H1 (cell line): ENCODE measurements at regions not wholly inside any gene's neighbourhood (a gene's known extent, or its start where the extent isn't known, plus 50 kb on each side); places are given as distances from the start of the nearest gene placed in this dataset.

Experiments used
- CTCF ChIA-PET: fragments of 300-600 bp; sonication (Branson Sonifier 250); formaldehyde crosslinking; loops from one replicate; lab custom pipeline; 2021; ENCODE audit not compliant: partially characterized antibody; lab: Charles Lee
- POLR2A ChIA-PET: fragments of 300-600 bp; sonication (Branson Sonifier 250); formaldehyde crosslinking; loops from one replicate; lab custom pipeline; 2021; ENCODE audit warnings: inconsistent platforms; ENCODE audit not compliant: partially characterized antibody; lab: Charles Lee
- DNase-seq, 2 experiments: peaks; one replicate each; pipeline versions ENCODE4 v3.0.0 to v3.0.0-alpha.2; 2010 to 2022; ENCODE audit warnings: low spot score in 2 of 2, low read depth in 1 of 2, mixed read lengths in 1 of 2
- FAIRE-seq: peaks from 2 replicates; lab custom pipeline; 2011; peaks lifted over from hg19 to GRCh38; lab: Jason Lieb, UNC
- H2AFZ ChIP-seq: 2 replicates; pipeline ENCODE4 v1.8.1; 2012; ENCODE audit warnings: low read length, inconsistent platforms
- H2AK5ac ChIP-seq: 2 replicates; pipeline ENCODE4 v1.6.1; 2013; ENCODE audit warnings: low read depth, low read length
- H2BK120ac ChIP-seq: replicated peaks from 2 replicates; pipeline ENCODE3; 2013; ENCODE audit warnings: low read depth, low read length, inconsistent platforms
- H2BK12ac ChIP-seq: 2 replicates; pipeline ENCODE4 v1.6.1; 2013; ENCODE audit warnings: low read depth, low read length
- H2BK15ac ChIP-seq: 2 replicates; pipeline ENCODE4 v1.6.1; 2013; ENCODE audit warnings: low read length
- H2BK20ac ChIP-seq: 2 replicates; pipeline ENCODE4 v1.6.1; 2013; ENCODE audit warnings: low read length
- H2BK5ac ChIP-seq: 2 replicates; pipeline ENCODE4 v1.6.1; 2013; ENCODE audit warnings: low read depth, low read length
- H3K14ac ChIP-seq: 2 replicates; pipeline ENCODE4 v1.6.1; 2013; ENCODE audit warnings: inconsistent platforms; ENCODE audit not compliant: insufficient read length
- H3K18ac ChIP-seq: 2 replicates; pipeline ENCODE4 v1.6.1; 2013; ENCODE audit warnings: low read length; ENCODE audit errors: extremely low read depth
- H3K23ac ChIP-seq: 2 replicates; pipeline ENCODE4 v1.6.1; 2013; ENCODE audit warnings: inconsistent platforms; ENCODE audit not compliant: insufficient read length
- H3K23me2 ChIP-seq: 2 replicates; pipeline ENCODE4 v1.6.1; 2013; ENCODE audit warnings: low read depth, low read length
- H3K27ac ChIP-seq: 2 replicates; pipeline ENCODE4 v1.6.1; 2011; ENCODE audit warnings: low read depth, low read length, inconsistent platforms
- H3K27me3 ChIP-seq, 4 experiments: replicated peaks in 1 of 4; 1 replicate in 1 of 4; 2 replicates in 3 of 4; pipeline versions ENCODE4 v1.6.1 to v1.8.1; 2011 to 2013; ENCODE audit warnings: low read length in 3 of 4, mild to moderate bottlenecking in 3 of 4, inconsistent platforms in 2 of 4, mixed read lengths in 2 of 4, moderate library complexity in 1 of 4; ENCODE audit not compliant: control insufficient read depth in 3 of 4, insufficient read depth in 3 of 4; ENCODE audit errors: extremely low read depth in 1 of 4
- H3K36me3 ChIP-seq, 4 experiments: 2 replicates each; pipeline versions ENCODE4 v1.6.1 to v1.8.1; 2011 to 2013; ENCODE audit warnings: mild to moderate bottlenecking in 4 of 4, low read length in 3 of 4, moderate library complexity in 2 of 4, control low read depth in 1 of 4, inconsistent platforms in 1 of 4; ENCODE audit not compliant: insufficient read depth in 4 of 4, control insufficient read depth in 2 of 4
- H3K4ac ChIP-seq: replicated peaks from 2 replicates; pipeline ENCODE3; 2013; ENCODE audit warnings: low read length, low read depth, mixed read lengths, inconsistent platforms; ENCODE audit not compliant: insufficient read length
- H3K4me1 ChIP-seq, 4 experiments: replicated peaks in 1 of 4; 1 replicate in 1 of 4; 2 replicates in 3 of 4; pipeline versions ENCODE4 v1.6.1 to v1.8.1; 2011 to 2013; ENCODE audit warnings: low read length in 3 of 4, inconsistent platforms in 2 of 4, mixed read lengths in 1 of 4; ENCODE audit not compliant: insufficient read depth in 4 of 4, control insufficient read depth in 3 of 4
- H3K4me2 ChIP-seq, 2 experiments: 2 replicates each; pipeline versions ENCODE4 v1.6.1 to v1.8.1; 2011 to 2013; ENCODE audit warnings: low read depth in 2 of 2, low read length in 2 of 2, control low read depth in 1 of 2, inconsistent platforms in 1 of 2, mild to moderate bottlenecking in 1 of 2; ENCODE audit not compliant: insufficient read depth in 1 of 2
- H3K4me3 ChIP-seq, 4 experiments: fragments of 200-600, 300-600 bp in 1 of 4; sonication (generic), shearing (Covaris generic), sonication (Bioruptor Twin) in 1 of 4; 2 replicates each; pipeline versions ENCODE4 v1.5.1 to v1.8.1; 2011 to 2016; ENCODE audit warnings: low read length in 4 of 4, low read depth in 3 of 4, control low read depth in 2 of 4, inconsistent platforms in 2 of 4, mild to moderate bottlenecking in 2 of 4, mixed read lengths in 1 of 4, moderate library complexity in 1 of 4; ENCODE audit not compliant: insufficient read depth in 2 of 4; ENCODE audit errors: extremely low read depth in 1 of 4
- H3K56ac ChIP-seq: replicated peaks from 2 replicates; pipeline ENCODE3; 2013; ENCODE audit warnings: low read depth, mild to moderate bottlenecking, mixed read lengths, low read length, inconsistent platforms; ENCODE audit not compliant: insufficient read length
- H3K79me1 ChIP-seq: 2 replicates; pipeline ENCODE4 v1.6.1; 2013; ENCODE audit warnings: low read depth, low read length, control low read depth
- H3K79me2 ChIP-seq, 2 experiments: 2 replicates each; pipeline versions ENCODE4 v1.6.1 to v1.8.1; 2012 to 2013; ENCODE audit warnings: low read length in 2 of 2, mild to moderate bottlenecking in 2 of 2, inconsistent platforms in 1 of 2; ENCODE audit not compliant: insufficient read depth in 2 of 2, control insufficient read depth in 1 of 2
- H3K9ac ChIP-seq, 4 experiments: replicated peaks in 1 of 4; 1 replicate in 1 of 4; 2 replicates in 3 of 4; pipeline versions ENCODE4 v1.6.1 to v1.8.1; 2011 to 2013; ENCODE audit warnings: low read depth in 3 of 4, low read length in 3 of 4, control low read depth in 2 of 4, mild to moderate bottlenecking in 2 of 4, moderate library complexity in 2 of 4, inconsistent platforms in 1 of 4; ENCODE audit errors: extremely low read depth in 1 of 4
- H3K9me3 ChIP-seq, 2 experiments: 2 replicates each; pipeline versions ENCODE4 v1.6.1 to v1.8.1; 2012 to 2013; ENCODE audit warnings: mild to moderate bottlenecking in 2 of 2, moderate library complexity in 2 of 2, control low read depth in 1 of 2, inconsistent platforms in 1 of 2, low read depth in 1 of 2, low read length in 1 of 2, mixed read lengths in 1 of 2; ENCODE audit not compliant: insufficient read depth in 2 of 2
- H4K20me1 ChIP-seq, 2 experiments: replicated peaks in 1 of 2; 2 replicates each; pipeline versions ENCODE3 to v1.8.1; 2011 to 2013; ENCODE audit warnings: inconsistent platforms in 2 of 2, low read length in 2 of 2, mild to moderate bottlenecking in 1 of 2; ENCODE audit not compliant: insufficient read depth in 2 of 2, control insufficient read depth in 1 of 2
- H4K5ac ChIP-seq: 2 replicates; pipeline ENCODE4 v1.6.1; 2013; ENCODE audit warnings: low read length, low read depth, mixed read lengths, inconsistent platforms; ENCODE audit not compliant: insufficient read length
- H4K8ac ChIP-seq: 2 replicates; pipeline ENCODE4 v1.8.0; 2013; ENCODE audit warnings: mild to moderate bottlenecking, moderate library complexity, low read length, inconsistent platforms; ENCODE audit not compliant: insufficient read depth; ENCODE audit errors: extremely low read depth
- H4K91ac ChIP-seq: replicated peaks from 2 replicates; pipeline ENCODE3; 2013; ENCODE audit warnings: low read length, mixed read lengths, inconsistent platforms; ENCODE audit not compliant: insufficient read length
- CREB1 ChIP-seq: IDR thresholded peaks from 2 replicates; pipeline ENCODE4 v1.6.1; 2012; ENCODE audit warnings: inconsistent platforms
- CTBP2 ChIP-seq: IDR thresholded peaks from 2 replicates; pipeline ENCODE4 v1.7.0; 2011; ENCODE audit warnings: borderline replicate concordance, mild to moderate bottlenecking, moderate library complexity, mixed read lengths, low read length; ENCODE audit not compliant: insufficient read depth, insufficient read length
- GTF2F1 ChIP-seq: IDR thresholded peaks from 2 replicates; pipeline ENCODE4 v1.6.1; 2012; ENCODE audit warnings: low read depth, low read length, improper control_type of control experiment, borderline replicate concordance
- SP2 ChIP-seq: IDR thresholded peaks from 2 replicates; pipeline ENCODE4 v1.6.1; 2012; ENCODE audit warnings: mild to moderate bottlenecking, low read length, inconsistent platforms
- WGBS, 2 experiments: shearing (Covaris generic) in 1 of 2; methylation state at CpG; one replicate each; pipeline versions ENCODE4 v1.1.6 to v1.1.7; 2013 to 2015; ENCODE audit warnings: low lambda C conversion rate in 2 of 2, mixed read lengths in 2 of 2, inconsistent platforms in 1 of 2, low coverage in 1 of 2, missing lambda C conversion rate in 1 of 2; ENCODE audit not compliant: insufficient replicate concordance in 2 of 2, insufficient coverage in 1 of 2, insufficient read length in 1 of 2; ENCODE audit errors: extremely low coverage in 1 of 2, missing lambda C conversion rate in 1 of 2; 5-methylcytosine and 5-hydroxymethylcytosine counted together

DNA sequence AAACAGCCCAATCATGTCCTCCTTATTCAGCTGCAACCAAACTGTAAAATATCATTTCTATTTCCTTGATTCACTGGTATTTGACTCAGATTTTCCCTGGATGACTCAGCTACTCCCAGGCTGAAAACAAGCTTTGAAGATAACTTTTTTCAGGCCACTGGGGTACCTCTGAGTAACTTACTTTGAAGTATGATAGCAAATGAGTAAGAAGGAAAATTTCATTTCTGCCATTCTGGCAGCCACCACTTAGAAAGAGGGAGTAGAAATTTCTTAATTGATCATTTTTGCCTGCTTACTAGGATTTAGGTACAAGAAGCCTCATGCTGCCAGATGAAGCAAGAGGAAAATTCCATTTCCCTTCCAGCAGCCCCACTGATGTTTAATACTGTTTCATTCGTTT lies 247.4 kb downstream of the PRELID2 start:
- Histone ChIP-seq H2AK5ac (no peak overlapping the region), H3K79me2 (no peaks in the 10 kb centered on the region), H3K9me3 (no peaks in the 10 kb centered on the region), H3K18ac (no peak overlapping the region), H3K9ac (no peak overlapping the region), H3K4ac (no peak overlapping the region), H2AFZ (no peak overlapping the region), H3K27me3 (no peaks in the 10 kb centered on the region), H4K20me1 (no peaks in the 10 kb centered on the region), H3K23ac (no peak overlapping the region), H2BK15ac (no peak overlapping the region), H3K4me3 (no peak overlapping the region), H2BK5ac (no peak overlapping the region), H4K5ac (no peak overlapping the region), H4K91ac (no peak overlapping the region), H3K23me2 (no peaks in the 10 kb centered on the region), H3K79me1 (no peaks in the 10 kb centered on the region), H3K4me1 (no peaks in the 10 kb centered on the region), H3K14ac (no peak overlapping the region), H2BK12ac (no peak overlapping the region), H4K8ac (no peak overlapping the region), H3K4me2 (no peak overlapping the region), H2BK120ac (no peak overlapping the region), H3K36me3 (no peaks in the 10 kb centered on the region), H2BK20ac (no peak overlapping the region), H3K56ac (no peak overlapping the region), H3K27ac (no peak overlapping the region)
- POLR2A ChIA-PET = no interaction called here
- 100% methylated on average over 1 of the region's 1 CpG; no CpG with 5 or more reads in 1 of the 2 experiments for WGBS, 2 experiments
- CTCF ChIA-PET = no interaction called here
- FAIRE-seq = no peak
- no peak for DNase-seq
- TF ChIP-seq CTBP2 (no peak), GTF2F1 (no peak), CREB1 (no peak), SP2 (no peak)
